GM19035 (cell line): ENCODE measurements at regions not wholly inside any gene's neighbourhood (a gene's known extent, or its start where the extent isn't known, plus 50 kb on each side); places are given as distances from the start of the nearest gene placed in this dataset.

ENCODE experiments used
- ATAC-seq: cut with Tn5 transposase; IDR thresholded peaks from one replicate; pipeline ENCODE4 v1.9.1; 2021; ENCODE audit not compliant: unreplicated experiment

GRCh38 chr18:76553715-76554546 lies 58.9 kb upstream of the ZNF516 start:
- no peak for ATAC-seq

- ATAC-seq = no peak
These were observed 53.5 kb upstream of the ZNF516 start for GRCh38 chr18:76548541-76548940.

DNA sequence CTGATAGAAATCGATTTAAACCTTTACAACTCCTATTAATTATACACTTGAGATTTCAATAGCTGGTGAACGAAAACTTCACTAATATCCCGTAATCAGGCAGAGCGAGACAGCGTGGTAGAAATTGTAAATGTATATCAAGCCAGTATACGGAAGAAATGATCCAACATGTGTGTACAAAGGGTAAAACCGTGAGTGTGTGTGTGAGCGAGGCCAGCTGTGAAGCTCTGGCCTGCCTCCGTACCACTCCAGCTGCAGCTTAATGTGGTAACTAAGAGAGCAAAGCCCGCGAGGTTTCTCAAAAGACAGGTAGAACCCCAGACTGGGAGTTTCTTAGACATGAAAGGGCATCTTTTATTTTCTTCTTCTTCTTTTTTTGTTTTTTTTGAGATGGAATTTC lies 52.3 kb upstream of the ZNF516 start:
- ATAC-seq = no peak

DNA sequence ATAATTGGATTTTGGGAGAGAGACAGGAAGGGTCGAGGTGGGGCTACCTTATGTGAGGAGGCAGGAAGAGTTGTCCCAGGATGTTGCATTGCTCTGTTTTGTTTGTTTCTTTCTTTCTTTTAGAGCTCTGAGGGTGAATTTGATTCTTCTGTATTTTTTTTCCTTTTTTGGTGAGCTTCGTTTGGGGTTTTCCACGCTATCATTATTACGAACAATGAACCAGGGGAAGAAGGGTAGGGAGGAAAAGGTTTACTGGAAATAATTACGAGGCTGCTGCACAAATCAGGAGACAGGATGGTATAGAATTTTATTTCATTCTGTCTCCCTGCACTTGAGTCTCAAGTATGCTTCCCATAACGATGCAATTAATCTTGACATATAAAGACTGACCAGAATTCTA lies 51.4 kb upstream of the ZNF516 start:
- no peak for ATAC-seq

GRCh38 chr18:76546088-76546435 lies 51.0 kb upstream of the ZNF516 start:
- ATAC-seq = no peak

GRCh38 chr18:76545433-76546087 lies 50.5 kb upstream of the ZNF516 start:
- no peak for ATAC-seq

DNA sequence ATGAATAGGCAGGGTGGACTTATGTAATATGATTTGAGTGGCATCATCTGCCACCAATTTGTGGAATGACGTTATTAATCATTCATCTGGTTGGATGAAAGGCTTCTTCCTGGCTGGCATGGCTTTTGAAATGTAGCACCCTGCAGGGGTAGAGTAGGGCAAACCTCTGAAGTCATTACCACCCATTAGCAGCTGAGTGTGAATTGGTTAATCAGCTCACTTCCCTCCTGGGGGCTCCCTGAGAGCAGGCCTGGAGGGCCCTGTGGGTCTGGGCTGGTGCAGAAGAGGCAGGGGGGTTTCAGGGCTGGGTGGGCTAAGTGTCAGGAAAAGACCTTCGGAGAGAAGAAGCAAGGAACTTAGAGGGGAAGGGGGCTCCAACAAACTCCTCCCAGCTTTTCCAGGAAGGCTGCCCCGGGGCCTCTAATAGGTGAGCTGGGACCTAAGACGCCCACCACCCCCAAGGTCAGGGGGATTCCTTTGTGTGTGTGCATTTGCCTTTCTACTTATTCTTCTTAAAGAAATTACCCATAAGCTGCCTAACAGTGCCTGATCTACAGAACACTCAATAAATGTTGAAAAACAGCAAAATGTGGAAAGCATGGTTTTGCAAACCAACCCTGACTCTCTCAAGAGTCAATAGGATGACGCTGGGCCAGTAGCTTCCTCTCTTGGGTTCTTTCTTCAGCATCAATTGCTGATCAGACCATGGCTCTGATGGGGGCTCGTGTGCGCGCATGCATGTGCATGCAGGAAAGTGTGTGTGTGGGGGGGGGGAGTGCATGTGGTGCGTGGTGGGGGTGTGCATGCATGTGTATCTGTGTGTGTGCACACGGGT lies 49.7 kb upstream of the ZNF516 start:
- no peak for ATAC-seq
